ENCODE measurements at regions not wholly inside any gene's neighbourhood (a gene's known extent, or its start where the extent isn't known, plus 50 kb on each side); places are given as distances from the start of the nearest gene placed in this dataset.

DNA sequence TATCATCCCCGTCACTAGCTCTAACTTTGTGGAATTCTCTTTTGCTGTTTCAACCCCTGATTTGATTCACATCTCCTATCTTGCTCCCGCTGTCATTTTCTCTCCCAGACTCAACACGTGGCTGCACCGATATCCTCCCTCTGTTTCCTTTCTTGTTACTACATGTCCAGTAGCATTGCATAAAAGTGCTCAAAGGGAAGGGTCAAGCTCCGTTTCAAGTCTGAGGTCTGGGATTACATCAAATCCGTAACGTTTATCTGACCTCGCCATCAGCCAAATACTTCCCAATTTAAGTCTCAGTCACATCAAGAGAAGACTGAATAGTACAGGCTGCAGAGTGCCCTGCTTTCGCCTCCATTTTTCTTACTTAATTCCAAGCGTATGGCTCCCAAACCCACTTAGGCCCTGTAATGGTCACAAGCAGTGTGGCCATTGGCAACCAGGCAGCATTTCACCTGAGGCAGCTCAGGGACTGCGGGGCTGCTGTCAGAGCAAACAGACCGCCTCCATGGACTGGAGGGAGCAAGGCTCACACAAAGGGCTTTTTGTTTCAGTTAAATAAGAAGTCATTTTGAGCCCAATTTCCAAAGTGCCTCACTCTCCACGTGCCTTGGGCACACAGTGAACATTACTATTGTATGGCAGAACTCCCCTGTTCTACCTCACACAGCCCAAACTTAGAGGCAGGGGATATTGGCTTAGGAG, 217.8 kb downstream of the BCL11A start:
- TF ChIP-seq POLR2AphosphoS5 (IDR thresholded peaks at IDR 0.05; ENCODE audit: low read depth, low read length) (no peak), SIN3A (IDR thresholded peaks at IDR 0.05; ENCODE audit: borderline replicate concordance, insufficient read depth, low read depth, low read length) (no peak), TCF7L2 (IDR thresholded peaks at IDR 0.05; ENCODE audit: low read depth, low read length) (no peak)
- TF ChIP-seq, protein P1, sequence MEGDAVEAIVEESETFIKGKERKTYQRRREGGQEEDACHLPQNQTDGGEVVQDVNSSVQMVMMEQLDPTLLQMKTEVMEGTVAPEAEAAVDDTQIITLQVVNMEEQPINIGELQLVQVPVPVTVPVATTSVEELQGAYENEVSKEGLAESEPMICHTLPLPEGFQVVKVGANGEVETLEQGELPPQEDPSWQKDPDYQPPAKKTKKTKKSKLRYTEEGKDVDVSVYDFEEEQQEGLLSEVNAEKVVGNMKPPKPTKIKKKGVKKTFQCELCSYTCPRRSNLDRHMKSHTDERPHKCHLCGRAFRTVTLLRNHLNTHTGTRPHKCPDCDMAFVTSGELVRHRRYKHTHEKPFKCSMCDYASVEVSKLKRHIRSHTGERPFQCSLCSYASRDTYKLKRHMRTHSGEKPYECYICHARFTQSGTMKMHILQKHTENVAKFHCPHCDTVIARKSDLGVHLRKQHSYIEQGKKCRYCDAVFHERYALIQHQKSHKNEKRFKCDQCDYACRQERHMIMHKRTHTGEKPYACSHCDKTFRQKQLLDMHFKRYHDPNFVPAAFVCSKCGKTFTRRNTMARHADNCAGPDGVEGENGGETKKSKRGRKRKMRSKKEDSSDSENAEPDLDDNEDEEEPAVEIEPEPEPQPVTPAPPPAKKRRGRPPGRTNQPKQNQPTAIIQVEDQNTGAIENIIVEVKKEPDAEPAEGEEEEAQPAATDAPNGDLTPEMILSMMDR (IDR thresholded peaks at IDR 0.05) = no peak
- TF ChIP-seq, protein P2, sequence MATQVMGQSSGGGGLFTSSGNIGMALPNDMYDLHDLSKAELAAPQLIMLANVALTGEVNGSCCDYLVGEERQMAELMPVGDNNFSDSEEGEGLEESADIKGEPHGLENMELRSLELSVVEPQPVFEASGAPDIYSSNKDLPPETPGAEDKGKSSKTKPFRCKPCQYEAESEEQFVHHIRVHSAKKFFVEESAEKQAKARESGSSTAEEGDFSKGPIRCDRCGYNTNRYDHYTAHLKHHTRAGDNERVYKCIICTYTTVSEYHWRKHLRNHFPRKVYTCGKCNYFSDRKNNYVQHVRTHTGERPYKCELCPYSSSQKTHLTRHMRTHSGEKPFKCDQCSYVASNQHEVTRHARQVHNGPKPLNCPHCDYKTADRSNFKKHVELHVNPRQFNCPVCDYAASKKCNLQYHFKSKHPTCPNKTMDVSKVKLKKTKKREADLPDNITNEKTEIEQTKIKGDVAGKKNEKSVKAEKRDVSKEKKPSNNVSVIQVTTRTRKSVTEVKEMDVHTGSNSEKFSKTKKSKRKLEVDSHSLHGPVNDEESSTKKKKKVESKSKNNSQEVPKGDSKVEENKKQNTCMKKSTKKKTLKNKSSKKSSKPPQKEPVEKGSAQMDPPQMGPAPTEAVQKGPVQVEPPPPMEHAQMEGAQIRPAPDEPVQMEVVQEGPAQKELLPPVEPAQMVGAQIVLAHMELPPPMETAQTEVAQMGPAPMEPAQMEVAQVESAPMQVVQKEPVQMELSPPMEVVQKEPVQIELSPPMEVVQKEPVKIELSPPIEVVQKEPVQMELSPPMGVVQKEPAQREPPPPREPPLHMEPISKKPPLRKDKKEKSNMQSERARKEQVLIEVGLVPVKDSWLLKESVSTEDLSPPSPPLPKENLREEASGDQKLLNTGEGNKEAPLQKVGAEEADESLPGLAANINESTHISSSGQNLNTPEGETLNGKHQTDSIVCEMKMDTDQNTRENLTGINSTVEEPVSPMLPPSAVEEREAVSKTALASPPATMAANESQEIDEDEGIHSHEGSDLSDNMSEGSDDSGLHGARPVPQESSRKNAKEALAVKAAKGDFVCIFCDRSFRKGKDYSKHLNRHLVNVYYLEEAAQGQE (IDR thresholded peaks at IDR 0.05; ENCODE audit: insufficient read depth in 1 of 2, low read depth in 2 of 2, low read length in 1 of 2) = no peak
